ENCODE measurements at regions not wholly inside any gene's neighbourhood (a gene's known extent, or its start where the extent isn't known, plus 50 kb on each side); places are given as distances from the start of the nearest gene placed in this dataset.

DNA sequence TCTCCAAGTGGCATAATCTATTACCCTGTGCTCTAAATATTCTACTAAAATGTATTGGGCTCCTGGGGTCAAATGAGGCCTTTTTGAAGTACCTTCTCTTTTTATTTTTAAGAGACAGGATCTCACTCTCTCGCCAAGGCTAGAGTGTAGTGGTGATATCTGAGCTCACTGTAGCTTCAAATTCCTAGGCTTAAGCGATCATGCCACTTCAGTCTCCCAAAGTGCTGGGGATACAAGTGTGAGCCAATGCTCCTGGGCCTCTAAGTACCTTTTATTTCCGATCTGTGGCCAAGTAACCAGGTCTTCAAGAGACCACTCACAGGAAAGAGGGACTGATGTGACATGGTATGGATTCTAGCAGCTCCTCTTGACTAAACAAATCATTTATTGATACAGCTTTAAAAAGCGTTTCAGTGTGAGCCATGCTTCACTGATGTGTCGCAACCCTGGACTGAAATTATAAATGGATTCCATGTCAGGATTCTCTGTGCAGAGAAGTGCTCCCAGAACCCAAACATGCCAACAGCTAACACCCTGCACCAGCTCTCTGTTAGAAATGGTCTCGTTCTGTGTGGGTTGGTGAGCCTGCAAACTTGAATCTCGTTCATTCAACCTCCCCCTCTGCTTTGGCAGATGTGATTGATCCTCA lies 477.8 kb downstream of the HINT1 start:
- 44% methylated on average over 6 of the region's 7 CpGs for WGBS (ENCODE audit: insufficient coverage, low coverage, low lambda C conversion rate, missing lambda C conversion rate)
- Histone ChIP-seq H3K36me3 (no peaks in the 10 kb centered on the region), H3K4me3 (no peak overlapping the region), H3K9me3 (no peaks in the 10 kb centered on the region), H3K4me1 (no peaks in the 10 kb centered on the region), H3K27me3 (no peaks in the 10 kb centered on the region), H3K27ac (no peak overlapping the region)
- ATAC-seq = no peak
- no peak for TF ChIP-seq POLR2A (IDR thresholded peaks at IDR 0.05)
- TF ChIP-seq, protein P1, sequence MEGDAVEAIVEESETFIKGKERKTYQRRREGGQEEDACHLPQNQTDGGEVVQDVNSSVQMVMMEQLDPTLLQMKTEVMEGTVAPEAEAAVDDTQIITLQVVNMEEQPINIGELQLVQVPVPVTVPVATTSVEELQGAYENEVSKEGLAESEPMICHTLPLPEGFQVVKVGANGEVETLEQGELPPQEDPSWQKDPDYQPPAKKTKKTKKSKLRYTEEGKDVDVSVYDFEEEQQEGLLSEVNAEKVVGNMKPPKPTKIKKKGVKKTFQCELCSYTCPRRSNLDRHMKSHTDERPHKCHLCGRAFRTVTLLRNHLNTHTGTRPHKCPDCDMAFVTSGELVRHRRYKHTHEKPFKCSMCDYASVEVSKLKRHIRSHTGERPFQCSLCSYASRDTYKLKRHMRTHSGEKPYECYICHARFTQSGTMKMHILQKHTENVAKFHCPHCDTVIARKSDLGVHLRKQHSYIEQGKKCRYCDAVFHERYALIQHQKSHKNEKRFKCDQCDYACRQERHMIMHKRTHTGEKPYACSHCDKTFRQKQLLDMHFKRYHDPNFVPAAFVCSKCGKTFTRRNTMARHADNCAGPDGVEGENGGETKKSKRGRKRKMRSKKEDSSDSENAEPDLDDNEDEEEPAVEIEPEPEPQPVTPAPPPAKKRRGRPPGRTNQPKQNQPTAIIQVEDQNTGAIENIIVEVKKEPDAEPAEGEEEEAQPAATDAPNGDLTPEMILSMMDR (IDR thresholded peaks at IDR 0.05) = no peak
- intact Hi-C loops (cut with DNase I) = no loop called here
- no peak for DNase-seq

DNA sequence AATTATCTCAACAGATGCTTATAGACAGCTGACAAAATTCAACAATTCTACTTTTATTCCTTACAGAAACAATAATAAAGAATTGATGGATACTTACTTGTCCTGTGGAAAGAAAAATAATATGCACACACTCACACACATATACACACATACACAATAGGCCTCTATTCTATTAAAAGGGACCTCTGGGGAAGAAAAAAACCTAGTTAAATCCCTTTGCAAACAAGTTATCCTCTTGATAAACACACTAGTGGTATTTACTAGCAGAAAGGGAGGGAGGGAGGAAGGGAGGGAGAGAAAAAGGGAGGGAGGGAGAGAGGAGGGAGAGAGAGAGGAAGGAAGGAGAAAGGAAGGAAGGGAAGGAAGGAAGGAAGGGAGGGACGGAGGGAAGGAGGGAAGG lies 486.4 kb downstream of the HINT1 start:
- Histone ChIP-seq H3K4me3 (no peak overlapping the region), H3K27me3 (no peaks in the 10 kb centered on the region), H3K27ac (no peak overlapping the region), H3K36me3 (no peaks in the 10 kb centered on the region), H3K4me1 (no peaks in the 10 kb centered on the region), H3K9me3 (no peaks in the 10 kb centered on the region)
- DNase-seq = no peak
- WGBS (ENCODE audit: insufficient coverage, low coverage, low lambda C conversion rate, missing lambda C conversion rate) = 12% methylated on average over 1 of the region's 1 CpG
- ATAC-seq = no peak
- TF ChIP-seq, protein P1 (IDR thresholded peaks at IDR 0.05) = no peak
- no peak for TF ChIP-seq POLR2A (IDR thresholded peaks at IDR 0.05)
- intact Hi-C loops (cut with DNase I) = no loop called here

DNA sequence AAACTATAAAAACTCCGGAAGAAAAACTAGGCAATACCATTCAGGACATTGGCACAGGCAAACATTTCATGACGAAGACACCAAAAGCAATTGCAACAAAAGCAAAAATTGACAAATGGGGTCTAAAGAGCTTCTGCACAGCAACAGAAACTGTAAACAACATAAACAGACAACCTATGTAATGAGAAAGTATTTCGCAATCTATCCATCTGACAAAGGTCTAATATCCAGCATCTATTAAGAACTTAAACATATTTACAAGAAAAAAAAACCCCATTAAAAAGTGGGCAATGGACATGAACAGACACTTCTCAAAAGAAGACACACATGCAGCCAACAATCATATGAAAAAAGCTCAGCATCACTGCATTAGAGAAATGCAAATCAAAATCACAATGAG lies 498.6 kb downstream of the HINT1 start:
- ATAC-seq (no peak), DNase-seq (no peak)
- H3K4me3 ChIP-seq = no peak overlapping the region
- H3K36me3 ChIP-seq = no peaks in the 10 kb centered on the region
- H3K9me3 ChIP-seq = no peaks in the 10 kb centered on the region
- no peaks in the 10 kb centered on the region for H3K27me3 ChIP-seq
- TF ChIP-seq, protein P1 (IDR thresholded peaks at IDR 0.05) = no peak
- TF ChIP-seq POLR2A (IDR thresholded peaks at IDR 0.05) = no peak
- H3K27ac ChIP-seq = no peak overlapping the region
- no peaks in the 10 kb centered on the region for H3K4me1 ChIP-seq
- intact Hi-C loops (cut with DNase I) = no loop called here
- WGBS (ENCODE audit: insufficient coverage, low coverage, low lambda C conversion rate, missing lambda C conversion rate) = 58% methylated on average over 3 of the region's 3 CpGs

DNA sequence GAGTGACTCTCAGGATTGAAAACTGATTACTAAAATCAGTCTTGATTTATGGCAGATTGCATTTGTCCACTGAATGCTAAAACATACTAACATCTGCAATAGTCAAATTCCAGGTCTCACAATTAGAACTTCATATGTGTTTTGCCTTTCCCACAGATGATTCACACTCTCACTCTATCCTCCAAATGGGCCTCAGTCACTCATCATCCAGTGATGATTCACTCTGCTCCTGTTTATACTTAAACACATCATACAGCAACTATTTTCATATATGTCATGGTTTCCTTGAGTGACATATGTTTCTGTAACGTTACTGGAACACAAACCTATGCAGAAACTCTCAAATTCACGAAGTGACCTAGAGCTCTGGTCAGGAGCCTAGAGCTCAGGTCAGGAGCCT lies 512.9 kb downstream of the HINT1 start:
- 44% methylated on average over 2 of the region's 2 CpGs for WGBS (ENCODE audit: insufficient coverage, low coverage, low lambda C conversion rate, missing lambda C conversion rate)
- H3K27ac ChIP-seq = no peak overlapping the region
- H3K27me3 ChIP-seq = no peaks in the 10 kb centered on the region
- H3K4me3 ChIP-seq = no peak overlapping the region
- H3K36me3 ChIP-seq = no peaks in the 10 kb centered on the region
- no peak for TF ChIP-seq POLR2A (IDR thresholded peaks at IDR 0.05)
- TF ChIP-seq, protein P1 (IDR thresholded peaks at IDR 0.05) = no peak
- intact Hi-C loops (cut with DNase I) = no loop called here
- no peak for DNase-seq
- H3K9me3 ChIP-seq = no peaks in the 10 kb centered on the region
- ATAC-seq = no peak
- no peaks in the 10 kb centered on the region for H3K4me1 ChIP-seq

DNA sequence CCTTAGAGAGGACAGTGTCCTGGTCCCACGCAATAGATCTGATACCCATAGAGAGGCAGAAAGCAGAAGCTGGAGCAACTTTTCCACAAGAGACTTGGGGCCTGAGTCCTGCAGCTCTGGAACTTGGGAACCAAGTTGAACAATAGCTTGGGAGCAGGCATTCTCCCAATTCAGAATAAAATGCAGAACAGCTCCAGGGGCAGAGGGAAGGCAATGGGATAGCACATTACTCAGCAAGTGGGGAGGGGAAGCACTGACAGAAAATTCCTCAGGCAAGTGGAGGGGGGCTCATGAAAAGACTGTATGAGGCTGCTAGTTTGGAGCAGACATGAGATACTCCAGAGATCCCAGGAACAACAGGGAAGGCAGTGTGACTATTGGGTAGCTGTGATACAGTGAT lies 513.6 kb downstream of the HINT1 start:
- no peak for ATAC-seq
- no peak for TF ChIP-seq POLR2A (IDR thresholded peaks at IDR 0.05)
- TF ChIP-seq, protein P1 (IDR thresholded peaks at IDR 0.05) = no peak
- WGBS (ENCODE audit: insufficient coverage, low coverage, low lambda C conversion rate, missing lambda C conversion rate) = 29% methylated on average over 1 of the region's 1 CpG
- H3K9me3 ChIP-seq = no peaks in the 10 kb centered on the region
- no peaks in the 10 kb centered on the region for H3K27me3 ChIP-seq
- H3K4me1 ChIP-seq = no peaks in the 10 kb centered on the region
- H3K27ac ChIP-seq = no peak overlapping the region
- DNase-seq = no peak
- no peak overlapping the region for H3K4me3 ChIP-seq
- no peaks in the 10 kb centered on the region for H3K36me3 ChIP-seq
- intact Hi-C loops (cut with DNase I) = no loop called here

Data from right lobe of liver (tissue), 6 donors.